HUDEP-2 (cell line): ENCODE measurements at regions not wholly inside any gene's neighbourhood (a gene's known extent, or its start where the extent isn't known, plus 50 kb on each side); places are given as distances from the start of the nearest gene placed in this dataset.
"Not testable (repeated sequence)": the region's sequence is repeated elsewhere in the genome, so short reads cannot be mapped to it uniquely, and the experiment has no call there.

Experiments used
- DNase-seq, 76 experiments: peaks; one replicate each; lab custom pipeline; 2025; ENCODE audit not compliant: unreplicated experiment in 76 of 76; lab: John Stamatoyannopoulos, UW

DNA sequence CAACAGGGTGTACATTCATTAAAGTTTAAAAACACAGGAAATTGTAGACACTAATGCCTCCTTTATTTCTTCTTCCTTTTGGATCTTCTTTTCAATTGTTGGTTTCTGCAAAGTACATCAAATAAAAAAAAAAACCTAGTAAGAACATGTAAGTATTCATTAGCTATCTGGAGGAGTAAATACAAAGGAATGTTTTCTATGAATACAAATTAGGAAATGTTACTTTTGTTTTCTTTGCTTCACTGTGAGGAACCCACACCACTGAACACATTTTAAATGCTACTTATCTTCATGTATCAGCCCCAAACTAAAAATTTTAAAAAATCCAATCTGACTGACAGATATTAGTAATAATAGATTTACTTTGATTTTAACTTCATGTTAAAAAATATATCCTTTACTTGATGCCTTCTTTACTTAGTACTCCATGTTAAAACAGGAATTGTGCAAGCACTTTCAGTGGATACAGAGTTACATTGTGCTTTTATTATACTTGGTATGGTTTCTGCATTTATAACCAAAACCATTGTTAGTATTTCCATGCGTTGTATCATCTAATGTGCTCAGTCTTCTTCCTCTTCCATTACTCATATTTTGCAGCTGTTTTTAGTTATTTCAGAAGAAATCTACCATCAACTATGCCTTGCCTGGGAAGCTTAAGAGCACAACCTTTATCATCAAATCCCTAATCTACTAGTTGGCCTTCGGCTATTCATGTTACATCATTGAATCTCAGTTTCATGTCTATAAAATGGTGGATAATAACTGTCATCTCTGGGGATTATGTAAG, 236.9 kb upstream of the DPYD start:
- DNase-seq: no peak

DNA sequence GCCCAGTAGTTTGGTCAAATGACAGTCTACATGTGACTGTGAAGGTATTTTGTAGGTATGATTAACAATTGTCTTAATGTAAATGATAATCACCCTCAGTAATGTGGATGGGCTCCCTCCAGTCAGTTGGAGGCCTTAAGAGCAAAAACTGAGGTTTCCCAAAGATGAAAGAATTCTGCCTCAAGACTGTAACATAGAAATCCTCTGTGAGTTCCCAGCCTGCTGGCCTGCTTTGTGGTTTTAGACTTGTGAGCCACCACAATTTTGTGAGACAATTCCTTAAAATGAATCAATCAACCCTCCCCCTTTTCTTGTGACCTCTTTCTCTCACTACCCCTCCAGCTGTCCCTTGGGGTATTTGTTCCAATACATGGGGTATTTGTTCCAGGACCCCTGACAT, 226.4 kb upstream of the DPYD start:
- DNase-seq: no peak

DNA sequence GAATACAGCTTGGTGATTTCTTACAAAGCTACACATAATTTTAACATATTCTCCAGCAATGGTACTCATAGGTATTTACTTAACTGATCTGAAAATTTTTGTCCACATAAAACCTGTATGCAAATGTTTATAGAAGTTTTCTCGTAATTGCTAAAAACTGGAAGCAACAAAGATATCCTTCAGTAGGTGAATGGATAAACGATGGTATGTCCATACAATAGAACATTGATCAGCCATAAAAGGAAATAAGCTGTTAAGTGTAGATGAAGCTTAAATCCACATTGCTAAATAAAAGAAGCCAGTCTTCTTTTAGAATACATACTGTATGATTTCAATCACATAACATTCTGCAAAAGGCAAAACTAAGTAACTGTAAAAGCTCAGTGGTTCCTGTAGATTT, 224.8 kb upstream of the DPYD start:
- no peak for DNase-seq

DNA sequence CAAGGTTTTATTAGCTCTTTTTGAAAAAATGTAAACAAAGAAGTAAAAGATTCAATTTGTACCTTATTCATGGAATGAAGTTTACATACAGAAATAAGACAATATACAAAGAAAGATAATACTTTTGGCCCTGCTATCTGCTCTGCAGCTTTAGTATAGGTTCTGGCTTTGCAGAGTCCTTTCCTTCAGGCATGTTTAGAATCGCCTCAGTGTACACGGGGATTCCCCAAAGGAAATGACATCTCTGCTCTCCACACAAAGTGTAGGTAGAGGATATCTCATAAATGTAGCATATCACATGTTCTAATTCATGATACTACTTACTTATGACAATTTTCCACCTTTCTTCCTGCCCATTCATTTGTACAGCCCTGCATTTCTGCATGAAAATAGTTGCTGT, 222.6 kb upstream of the DPYD start:
- DNase-seq: no peak

DNA sequence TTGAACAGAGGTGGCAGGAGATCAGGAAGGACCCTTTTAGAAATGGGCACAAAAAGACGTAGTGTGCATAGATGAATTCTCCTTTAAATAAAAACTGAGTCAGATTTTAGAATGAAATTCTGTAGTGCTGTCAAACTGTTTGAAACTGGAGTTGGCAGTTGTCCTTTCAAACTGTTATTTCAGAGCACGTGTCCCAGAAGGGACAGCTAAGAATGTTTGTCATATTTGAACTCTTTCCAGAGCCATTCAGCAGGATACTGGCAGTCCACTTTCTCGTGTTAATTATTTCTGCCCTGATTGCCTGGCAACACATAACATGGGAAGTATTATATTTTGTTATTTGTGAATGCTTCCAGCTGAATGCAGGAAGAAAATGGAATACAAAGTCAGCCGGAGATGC, 212.3 kb upstream of the DPYD start:
- no peak for DNase-seq

DNA sequence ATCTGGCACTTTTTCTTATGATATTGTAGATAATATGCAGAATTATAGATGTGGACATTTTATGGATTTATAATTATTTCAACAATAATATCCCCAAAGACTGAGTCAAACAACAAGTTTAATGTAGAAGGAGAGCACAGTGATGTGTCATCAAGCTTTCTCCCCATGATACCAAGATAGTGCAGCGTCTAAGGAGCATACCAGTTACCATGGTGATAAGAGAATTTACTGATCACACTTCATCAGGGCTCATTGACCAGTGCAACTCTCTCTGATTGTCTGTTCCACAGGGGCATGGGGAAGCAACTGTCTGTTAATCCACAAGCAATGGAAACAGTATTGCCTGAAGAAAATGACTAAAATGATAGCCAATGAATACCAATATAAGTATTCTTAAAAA, 209.6 kb upstream of the DPYD start:
- no peak for DNase-seq

DNA sequence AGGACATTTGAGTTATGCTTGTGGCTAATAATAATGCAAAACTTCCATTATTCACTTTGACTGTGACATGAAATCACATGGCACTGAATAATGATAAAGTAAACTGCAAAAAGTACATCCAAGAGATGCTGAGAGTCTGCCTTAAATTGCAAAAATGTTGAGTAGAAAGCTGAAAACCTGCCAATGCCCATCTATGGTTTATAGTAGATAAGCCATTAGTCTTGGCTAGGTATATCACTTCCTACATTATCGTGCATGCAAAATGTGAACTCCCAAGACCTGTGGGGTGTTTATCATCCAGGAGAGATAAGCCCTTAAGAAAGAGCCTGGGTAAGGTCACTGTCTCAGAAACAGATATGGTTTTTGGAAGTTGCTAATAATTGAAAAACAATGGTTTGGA, 208.7 kb upstream of the DPYD start:
- peak in 2 of 76 experiments; percentile 1 to 2 for DNase-seq

DNA sequence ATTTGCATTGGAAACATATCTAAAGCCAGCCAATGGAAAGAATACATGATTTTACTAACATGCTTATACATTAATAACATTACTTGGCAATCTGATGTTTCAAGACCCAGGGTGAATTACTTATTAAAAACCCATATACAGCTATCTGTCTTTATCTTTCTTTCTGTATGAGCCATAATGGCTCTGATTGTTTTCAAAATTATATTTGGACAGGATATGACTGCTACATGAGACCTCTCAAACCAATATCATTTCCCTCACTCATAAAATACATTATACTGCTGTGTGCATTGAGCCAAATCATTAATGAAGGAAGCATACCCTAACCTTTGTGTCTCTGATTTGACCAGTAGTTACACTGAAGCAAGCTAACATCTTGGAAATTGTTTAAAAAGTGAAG, 205.9 kb upstream of the DPYD start:
- no peak for DNase-seq

DNA sequence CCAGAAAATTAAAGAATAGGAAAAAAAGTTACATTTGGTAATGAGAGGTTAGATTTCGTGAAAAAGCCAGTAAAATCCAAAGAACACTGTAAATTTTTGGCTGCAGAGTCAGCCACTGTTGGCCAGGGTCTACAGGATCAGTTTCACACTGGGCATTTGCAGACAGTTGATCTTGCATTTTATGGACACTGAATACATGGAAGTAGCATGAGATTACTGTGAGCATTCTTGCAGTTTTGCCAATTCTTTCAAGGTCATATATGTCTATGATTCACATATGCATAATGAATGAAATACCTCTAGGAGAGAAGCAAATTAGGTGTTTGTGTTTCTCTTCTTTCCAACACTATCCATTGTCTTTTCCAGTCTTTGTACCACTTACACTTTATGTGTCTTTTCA, 200.8 kb upstream of the DPYD start:
- DNase-seq: no peak

DNA sequence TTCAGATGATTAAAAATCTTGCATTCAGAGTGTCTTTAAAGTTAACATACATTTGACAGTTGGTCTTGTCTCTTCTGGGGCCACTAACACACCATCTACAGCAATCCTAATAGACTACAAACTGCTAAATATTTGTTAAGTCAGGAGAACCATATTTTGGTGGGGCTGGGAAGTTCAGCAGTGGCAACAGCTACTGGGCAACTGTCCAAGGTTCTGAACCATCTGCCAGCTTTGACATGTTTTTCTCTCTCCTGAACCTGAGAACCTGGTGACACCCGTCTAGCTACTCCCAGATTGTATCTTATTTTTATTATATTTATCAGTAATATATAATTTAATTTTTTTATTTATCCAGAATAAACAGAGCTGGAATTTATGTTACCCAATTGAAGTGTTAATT, 199.0 kb upstream of the DPYD start:
- DNase-seq: peak in 1 of 76 experiments; percentile 3

DNA sequence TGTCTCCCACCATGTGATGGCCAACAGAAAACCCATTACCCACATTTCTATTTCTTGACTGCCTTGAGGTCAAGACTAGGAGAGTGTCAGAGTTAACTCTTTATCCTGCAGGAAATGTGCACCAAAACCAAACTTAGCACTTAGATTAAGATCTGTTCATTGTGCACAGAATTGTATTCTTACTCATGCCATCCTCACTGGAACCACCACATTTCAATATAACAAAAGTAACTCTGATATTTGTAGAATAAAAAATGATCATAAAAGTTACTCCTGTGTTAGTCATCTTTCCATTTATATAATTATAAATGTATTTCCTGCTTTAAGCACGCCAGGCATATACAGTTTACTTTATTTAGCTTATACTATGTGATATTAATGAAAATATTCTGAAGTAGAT, 193.0 kb upstream of the DPYD start:
- DNase-seq: no peak

DNA sequence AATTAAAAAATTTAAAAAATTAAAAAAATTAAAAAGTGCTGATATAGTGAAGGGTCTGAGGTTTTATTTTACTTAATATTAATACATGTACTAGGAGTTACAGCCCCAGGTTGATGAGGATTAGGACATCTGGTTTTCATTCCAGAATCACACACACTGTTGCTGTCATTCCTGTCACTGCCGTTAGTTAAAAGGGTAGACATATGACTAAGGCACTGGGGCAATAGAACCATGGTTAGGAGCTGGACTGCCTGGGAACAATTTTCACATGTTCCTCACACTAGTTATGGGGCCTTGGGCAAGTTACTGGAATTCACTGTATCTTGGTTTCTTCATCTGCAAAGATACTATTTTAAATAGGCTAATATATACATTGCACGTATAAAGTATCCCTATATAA, 191.8 kb upstream of the DPYD start:
- no peak for DNase-seq

DNA sequence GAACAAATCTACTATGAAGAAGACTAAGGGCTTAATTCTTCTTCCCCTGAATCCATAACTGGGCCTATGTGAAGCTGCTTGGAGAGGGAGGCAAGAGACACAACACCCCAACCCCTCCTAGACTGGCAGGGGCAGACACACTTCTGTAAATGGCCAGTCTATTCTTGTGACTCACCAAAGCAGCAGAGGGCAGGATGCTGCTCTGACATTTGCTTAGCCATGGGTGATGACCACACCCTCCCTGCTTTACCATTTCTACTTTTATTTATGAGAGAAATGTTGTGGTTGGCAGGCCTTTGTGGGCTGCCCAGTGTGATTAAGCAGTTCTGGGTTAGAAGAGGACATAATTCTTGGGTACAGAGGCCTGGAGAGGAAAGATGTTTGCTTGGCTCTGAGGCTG, 189.8 kb upstream of the DPYD start:
- DNase-seq: no peak

DNA sequence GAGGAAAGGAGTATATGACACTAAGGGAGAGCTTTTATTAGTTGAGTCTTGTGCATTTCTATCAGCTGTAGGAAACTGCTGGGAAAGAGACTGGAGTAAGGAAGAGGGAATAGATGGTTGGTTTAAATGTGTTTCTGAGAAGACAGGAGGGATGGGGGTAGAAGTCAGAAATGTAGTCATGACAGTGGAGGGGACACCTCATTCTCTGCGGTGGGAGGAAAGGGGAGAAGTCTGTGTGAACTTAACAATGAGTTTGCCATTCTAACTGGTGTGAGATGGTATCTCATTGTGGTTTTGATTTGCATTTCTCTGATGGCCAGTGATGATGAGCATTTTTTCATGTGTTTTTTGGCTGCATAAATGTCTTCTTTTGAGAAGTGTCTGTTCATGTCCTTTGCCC, 187.5 kb upstream of the DPYD start:
- not testable (repeated sequence) for DNase-seq

DNA sequence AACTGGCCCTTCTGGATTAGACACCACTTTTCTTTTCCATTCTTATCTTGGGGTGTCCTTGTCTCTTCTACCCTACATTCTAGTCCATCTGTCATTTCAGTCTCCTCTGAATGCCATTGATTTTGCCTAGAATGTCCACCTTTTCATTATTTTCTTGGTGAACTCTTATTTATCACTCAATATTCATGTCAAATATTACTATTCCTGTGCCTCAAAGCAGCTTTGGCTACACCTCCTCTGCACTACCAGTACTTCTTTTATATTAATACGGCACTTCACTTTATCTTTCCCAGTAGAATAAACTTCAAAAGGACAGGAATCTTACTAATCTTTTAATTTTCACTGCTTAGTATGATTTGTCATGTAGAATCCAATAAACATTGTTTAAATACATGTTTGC, 186.4 kb upstream of the DPYD start:
- DNase-seq: no peak

DNA sequence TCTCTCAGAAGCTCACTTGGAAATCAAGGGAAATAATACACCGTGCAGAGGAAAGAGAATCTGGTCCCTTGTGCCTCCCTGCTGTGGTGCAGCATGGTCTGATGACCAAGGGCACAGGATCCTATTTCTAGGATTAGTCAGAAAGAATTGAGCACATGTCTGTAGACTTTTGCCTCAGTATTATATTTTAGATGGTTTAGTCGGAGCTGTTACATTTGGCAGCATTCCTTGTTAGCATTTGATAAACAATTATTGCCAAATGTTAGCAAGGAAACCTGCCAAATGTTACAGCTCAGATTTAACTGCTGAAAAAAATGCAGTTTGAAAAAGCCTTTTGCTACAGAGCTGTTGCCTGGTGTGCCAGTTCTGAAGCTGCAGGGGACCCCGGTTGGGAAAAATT, 183.5 kb upstream of the DPYD start:
- DNase-seq: no peak

DNA sequence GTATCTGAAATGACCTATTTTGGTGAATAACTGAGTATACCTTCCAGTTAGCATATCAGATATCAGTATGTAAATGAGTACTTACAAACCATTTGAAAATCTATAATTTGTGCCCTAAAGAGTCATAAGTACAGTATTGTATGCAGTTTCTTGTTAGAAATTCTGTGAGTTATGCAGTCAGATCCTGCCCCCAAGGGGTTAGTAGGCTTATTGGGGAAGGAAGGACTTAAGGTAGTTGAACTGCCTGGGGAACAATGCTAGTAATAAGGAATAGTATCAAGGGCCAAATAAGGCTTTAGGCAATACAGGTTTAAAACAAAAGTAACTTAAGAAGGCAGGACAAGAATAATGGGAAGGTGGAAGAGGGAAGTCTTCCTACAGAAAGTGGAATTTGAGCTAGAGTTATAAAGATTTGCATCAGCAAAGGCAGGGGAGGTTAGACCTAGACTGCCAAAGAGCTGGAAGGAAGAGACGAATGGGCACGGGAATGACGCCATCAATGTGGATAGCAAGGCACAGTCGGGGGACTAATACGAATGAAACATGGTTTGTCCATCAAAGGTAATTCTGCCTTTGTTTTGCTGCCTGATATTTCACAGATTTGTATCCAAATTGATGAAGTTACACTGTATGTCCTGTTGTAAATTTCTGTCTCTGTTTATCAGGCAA, 182.9 kb upstream of the DPYD start:
- DNase-seq: no peak

DNA sequence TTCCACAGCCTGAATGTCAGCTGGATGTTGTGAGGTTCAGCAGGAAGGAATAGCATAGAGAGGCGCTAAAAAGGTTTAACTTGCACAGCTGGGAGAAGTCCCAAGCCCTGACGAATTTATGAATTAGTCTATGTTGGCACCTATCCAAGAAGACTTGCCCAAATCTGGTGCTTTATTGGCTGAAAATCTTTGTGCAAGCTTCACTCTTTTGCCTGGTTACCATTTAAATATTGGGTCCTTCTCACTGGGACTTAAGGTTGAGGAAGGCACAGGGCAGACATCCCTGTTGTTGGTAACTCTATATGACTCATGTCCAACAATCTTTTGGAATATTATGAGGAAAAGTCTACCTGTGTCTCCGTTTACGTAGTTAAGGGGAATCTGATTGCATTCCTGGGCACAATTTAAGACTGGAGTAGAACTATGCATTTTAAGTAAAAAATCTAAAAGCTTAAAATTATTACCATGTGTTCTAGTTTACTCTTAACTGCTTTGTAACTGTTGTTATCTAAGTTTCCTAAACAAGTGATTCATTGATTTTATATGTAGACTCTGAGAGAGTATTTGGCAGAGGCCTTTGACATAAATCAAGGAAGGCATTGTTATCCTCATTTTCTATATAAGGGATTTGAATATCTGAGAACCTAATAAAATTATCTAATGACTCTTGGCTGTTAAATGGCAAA, 181.7 kb upstream of the DPYD start:
- DNase-seq: no peak

DNA sequence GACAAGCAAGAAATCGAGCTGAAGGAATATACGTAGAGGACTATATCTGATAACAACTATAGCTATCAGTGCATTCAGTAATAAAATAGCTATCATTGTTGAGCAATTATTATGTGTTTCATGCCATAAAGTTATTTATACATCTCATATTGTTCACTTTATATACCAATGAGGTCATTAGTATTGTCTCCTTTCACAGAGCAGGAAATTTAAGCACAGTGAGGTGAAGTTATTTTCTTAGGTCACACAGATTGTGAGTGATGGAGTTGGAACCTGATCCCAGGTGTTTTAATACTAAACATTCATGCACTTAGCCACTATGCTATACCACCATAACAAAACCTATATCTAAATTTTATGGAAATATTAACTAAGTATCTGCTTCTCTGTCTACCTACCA, 180.5 kb upstream of the DPYD start:
- no peak for DNase-seq

DNA sequence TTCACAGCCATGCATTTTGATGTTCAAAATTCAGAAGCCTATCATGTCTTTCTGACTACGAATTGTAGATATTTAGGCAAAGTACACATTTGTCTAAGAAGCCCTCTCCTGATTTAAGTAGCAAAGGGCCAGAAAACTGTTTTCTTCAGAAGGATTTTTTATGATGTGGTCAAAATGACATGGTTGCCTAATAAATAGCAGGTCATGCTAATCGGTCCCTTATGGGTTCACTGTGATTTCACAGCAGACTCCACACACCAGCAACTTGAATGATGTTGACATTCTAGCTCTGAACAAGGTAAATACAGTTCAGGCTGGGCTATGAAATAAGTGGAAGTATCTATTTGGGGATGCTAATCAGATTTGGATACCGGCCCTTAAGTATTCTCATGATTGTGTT, 178.7 kb upstream of the DPYD start:
- no peak for DNase-seq

DNA sequence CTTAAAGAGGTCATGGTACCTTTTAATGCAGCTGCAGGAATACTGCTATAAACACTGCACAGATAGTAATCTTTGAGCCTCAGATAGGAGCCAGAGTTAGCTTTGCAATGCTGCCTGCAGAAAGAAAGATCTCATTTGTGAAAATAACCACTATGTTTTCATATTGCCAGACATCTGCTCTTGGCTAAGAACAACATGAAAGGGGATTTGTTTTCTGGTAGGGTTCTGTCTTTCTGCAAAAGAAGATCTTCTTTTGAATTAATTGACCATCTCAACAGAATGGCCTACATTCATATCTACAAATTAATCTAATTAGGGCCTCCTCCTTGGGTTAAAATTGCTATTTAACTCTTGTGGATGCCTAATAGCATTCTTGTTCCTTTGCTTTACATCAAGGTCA, 177.6 kb upstream of the DPYD start:
- no peak for DNase-seq

DNA sequence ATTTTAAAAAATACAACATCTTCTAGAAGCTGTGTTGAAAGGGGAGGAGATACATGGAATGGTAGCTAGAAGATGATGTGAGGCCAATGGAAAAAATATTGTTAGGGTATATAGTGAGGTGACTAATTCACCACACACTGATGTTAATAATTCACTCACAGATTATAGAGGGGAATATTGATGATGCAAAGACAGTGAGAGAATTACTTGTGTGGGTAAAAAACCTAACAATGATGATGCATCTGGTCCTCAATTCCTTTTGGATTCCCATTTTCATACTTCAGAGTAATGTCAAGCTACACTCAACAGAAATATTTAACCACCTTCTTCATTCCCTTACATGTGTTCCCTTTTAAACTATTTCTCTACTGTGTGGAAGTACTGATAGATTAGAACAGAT, 169.5 kb upstream of the DPYD start:
- DNase-seq: no peak
